GM20000 (cell line): ENCODE measurements at regions not wholly inside any gene's neighbourhood (a gene's known extent, or its start where the extent isn't known, plus 50 kb on each side); places are given as distances from the start of the nearest gene placed in this dataset.

Experiments
- DNase-seq: peaks from one replicate; pipeline ENCODE4 v3.0.0; 2012; ENCODE audit warnings: low spot score
- CTCF ChIP-seq: IDR thresholded peaks from 2 replicates; pipeline ENCODE4 v1.5.1; 2012; ENCODE audit warnings: mild to moderate bottlenecking, control low read depth; ENCODE audit errors: extremely low read depth, missing control alignments

- TF ChIP-seq CTCF = no peak
- DNase-seq = no peak
Measured at GRCh38 chrX:80098038-80098437, 83.5 kb downstream of the TBX22 start.

GRCh38 chrX:80120335-80120734, 105.8 kb downstream of the TBX22 start:
- no peak for TF ChIP-seq CTCF
- no peak for DNase-seq

DNA sequence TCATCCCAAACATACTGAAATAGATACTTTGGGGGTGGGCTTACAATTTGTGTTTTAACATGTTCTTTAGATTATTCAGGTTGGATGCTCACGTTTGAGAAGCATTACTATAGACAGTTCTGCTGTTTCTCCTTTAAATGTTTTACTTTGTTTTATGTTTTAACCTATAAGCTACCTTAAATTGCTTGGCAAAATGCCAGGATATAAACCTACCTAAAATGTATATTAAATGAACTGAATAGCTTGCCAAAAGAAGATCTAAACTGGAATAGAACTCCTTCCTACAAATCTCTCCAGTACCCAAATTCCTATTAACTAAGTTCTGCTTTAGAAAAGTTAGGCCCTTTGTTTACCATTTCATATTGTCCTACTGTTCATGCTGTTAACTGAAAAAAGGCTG, 124.4 kb downstream of the TBX22 start:
- no peak for DNase-seq
- TF ChIP-seq CTCF = no peak

DNA sequence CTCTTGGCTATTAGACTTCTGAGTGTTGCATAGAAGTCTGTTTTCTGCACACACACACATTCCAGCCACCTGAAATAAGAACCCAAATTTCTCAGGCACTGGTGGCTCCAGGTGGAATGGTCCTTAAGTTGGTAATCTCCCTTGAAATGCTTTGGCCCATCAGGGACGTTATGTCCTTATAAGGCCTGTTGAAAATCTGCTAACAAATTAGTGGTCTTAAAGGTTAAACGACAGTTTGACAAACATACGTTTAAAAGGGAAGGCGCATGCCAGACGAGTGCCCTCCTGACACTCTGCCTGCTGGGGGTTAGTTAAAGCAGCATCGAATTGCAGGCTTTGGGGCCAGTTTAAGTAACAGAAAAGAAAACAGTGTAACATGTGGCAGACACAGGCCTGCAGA, 125.0 kb downstream of the TBX22 start:
- DNase-seq = no peak
- TF ChIP-seq CTCF = no peak

- DNase-seq = no peak
Measured at GRCh38 chrX:80170581-80170980, 156.0 kb downstream of the TBX22 start.

DNA sequence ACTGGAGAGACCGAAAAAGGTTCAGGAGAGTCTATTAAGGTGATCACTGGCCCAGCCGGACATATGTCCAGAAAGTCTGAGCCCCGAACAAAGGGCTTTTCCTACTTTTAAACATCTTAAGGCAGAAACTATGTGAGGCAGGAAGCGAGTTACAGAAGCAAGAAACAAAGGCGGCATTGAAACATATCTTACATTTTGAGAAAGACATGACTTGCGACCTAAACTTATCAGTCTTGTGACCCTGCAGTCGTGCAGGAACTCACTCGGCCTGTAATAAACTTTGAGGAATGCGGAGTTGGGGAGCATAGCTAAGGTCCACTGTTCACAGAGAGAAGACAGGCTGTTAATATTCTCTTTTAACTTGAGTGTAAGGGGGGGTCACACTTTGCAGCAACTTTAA, 158.7 kb downstream of the TBX22 start:
- no peak for TF ChIP-seq CTCF
- DNase-seq = no peak

More at GRCh38 chrX:80170581-80170980, 156.0 kb downstream of the TBX22 start:
- TF ChIP-seq CTCF = no peak

GRCh38 chrX:80174925-80175574, 160.5 kb downstream of the TBX22 start:
- DNase-seq = no peak
- no peak for TF ChIP-seq CTCF
